Stomach smooth muscle (tissue), 2 donors: ENCODE measurements at regions not wholly inside any gene's neighbourhood (a gene's known extent, or its start where the extent isn't known, plus 50 kb on each side); places are given as distances from the start of the nearest gene placed in this dataset.
"Not testable (repeated sequence)": the region's sequence is repeated elsewhere in the genome, so short reads cannot be mapped to it uniquely, and the experiment has no call there.

ENCODE experiments used
- H3K27ac ChIP-seq: one replicate; pipeline ENCODE4 v1.7.0; 2013; ENCODE audit warnings: mild to moderate bottlenecking, low read length, inconsistent platforms
- H3K27me3 ChIP-seq, 2 donors: one replicate each; pipeline ENCODE4 v1.7.0; 2013; ENCODE audit warnings: low read length in 2 of 2; ENCODE audit not compliant: insufficient read depth in 2 of 2, control insufficient read depth in 1 of 2
- H3K36me3 ChIP-seq, 2 donors: one replicate each; pipeline ENCODE4 v1.7.0; 2013; ENCODE audit warnings: low read length in 2 of 2; ENCODE audit not compliant: control insufficient read depth in 2 of 2, insufficient read depth in 2 of 2
- H3K4me1 ChIP-seq: one replicate; pipeline ENCODE4 v1.7.0; 2013; ENCODE audit warnings: low read length; ENCODE audit not compliant: control insufficient read depth, insufficient read depth
- H3K4me3 ChIP-seq, 2 donors: one replicate each; pipeline ENCODE4 v1.7.0; 2013; ENCODE audit warnings: low read length in 2 of 2
- H3K9ac ChIP-seq, 2 donors: one replicate each; pipeline ENCODE4 v1.7.0; 2013; ENCODE audit warnings: low read length in 2 of 2, mild to moderate bottlenecking in 1 of 2
- H3K9me3 ChIP-seq, 2 donors: one replicate each; pipeline ENCODE4 v1.7.0; 2013; ENCODE audit warnings: low read length in 2 of 2; ENCODE audit not compliant: control insufficient read depth in 2 of 2
- donor health status: healthy.
- donor health status: Pancreatic carcinoma.

DNA sequence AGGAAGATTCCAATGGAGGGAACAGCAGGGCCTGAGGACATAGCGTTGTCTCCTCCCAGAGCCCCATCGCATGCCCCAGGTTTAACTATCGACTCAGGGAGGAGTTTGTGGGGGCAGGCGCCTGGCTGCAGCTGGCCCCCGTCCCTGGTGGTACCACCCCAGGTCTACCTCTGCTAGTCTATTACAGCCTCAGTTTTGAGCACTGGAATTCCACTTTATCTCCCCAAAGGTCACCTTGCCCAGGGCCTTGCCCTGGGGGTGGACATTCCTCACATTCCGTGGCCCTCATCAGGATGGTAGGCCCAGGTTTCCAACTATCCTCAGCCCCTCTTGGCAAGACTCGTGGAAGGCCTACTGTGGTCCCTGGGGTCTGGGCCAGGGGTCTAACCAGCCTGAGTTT lies 65.4 kb upstream of the SSBP3 start:
- no peaks in the 10 kb centered on the region for H3K9me3 ChIP-seq
- no peak overlapping the region for H3K9ac ChIP-seq
- no peak overlapping the region for H3K4me3 ChIP-seq
- H3K4me1 ChIP-seq: peaks cover 25% of the 10 kb centered on the region
- no peak overlapping the region for H3K27ac ChIP-seq
- H3K27me3 ChIP-seq: no peaks in the 10 kb centered on the region
- no peaks in the 10 kb centered on the region for H3K36me3 ChIP-seq

DNA sequence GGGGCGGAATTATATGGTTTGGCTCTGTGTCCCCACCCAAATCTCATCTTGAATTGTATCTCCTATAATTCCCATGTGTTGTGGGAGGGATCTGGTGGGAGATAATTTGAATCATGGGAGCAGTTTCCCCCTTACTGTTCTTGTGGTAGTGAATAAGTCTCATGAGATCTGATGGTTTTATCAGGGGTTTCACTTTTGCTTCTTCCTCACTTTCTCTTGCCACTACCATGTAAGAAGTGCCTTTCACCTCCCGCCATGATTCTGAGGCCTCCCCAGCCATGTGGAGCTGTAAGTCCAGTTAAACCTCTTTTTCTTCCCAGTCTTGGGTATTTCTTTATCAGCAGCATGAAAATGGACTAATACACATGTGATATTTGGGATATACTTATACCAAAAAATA lies 63.2 kb upstream of the SSBP3 start:
- H3K27ac ChIP-seq, H3K4me1 ChIP-seq, H3K27me3 ChIP-seq, H3K36me3 ChIP-seq, H3K9me3 ChIP-seq, H3K4me3 ChIP-seq, H3K9ac ChIP-seq: not testable (repeated sequence)

DNA sequence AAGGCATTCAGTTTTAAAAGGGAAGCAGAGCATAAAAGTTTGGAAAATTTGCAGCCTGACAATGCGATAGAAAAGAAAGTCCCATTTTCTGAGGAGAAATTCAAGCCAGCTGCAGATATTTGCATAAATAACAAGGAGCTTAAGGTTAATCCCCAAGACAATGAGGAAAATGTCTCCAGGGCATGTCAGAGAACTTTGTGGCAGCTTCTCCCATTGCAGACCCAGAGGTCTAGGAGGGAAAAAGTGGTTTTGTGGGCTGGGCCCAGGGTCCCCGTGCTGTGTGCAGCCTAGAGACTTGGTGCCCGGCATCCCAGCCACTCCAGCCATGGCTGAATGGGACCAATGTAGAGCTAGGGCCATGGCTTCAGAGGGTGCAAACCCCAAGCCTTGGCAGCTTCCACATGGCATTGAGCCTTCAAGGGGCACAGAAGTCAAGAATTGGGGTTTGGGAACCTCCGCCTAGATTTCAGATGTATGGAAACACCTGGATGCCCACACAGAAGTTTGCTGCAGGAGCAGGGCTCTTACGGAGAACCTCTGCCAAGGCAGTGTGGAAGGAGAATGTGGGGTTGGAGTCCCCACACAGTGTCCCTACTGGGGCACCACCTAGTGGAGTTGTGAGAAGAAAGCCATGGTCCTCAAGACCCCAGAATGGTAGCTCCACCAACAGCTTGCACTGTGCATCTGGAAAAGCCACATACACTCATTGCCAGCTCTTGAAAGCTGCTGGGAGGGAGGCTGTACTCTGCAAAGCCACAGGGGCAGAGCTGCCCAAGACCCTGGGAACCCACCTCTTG lies 62.3 kb upstream of the SSBP3 start:
- H3K27ac ChIP-seq, H3K36me3 ChIP-seq, H3K9ac ChIP-seq, H3K9me3 ChIP-seq, H3K4me3 ChIP-seq, H3K4me1 ChIP-seq, H3K27me3 ChIP-seq: not testable (repeated sequence)

DNA sequence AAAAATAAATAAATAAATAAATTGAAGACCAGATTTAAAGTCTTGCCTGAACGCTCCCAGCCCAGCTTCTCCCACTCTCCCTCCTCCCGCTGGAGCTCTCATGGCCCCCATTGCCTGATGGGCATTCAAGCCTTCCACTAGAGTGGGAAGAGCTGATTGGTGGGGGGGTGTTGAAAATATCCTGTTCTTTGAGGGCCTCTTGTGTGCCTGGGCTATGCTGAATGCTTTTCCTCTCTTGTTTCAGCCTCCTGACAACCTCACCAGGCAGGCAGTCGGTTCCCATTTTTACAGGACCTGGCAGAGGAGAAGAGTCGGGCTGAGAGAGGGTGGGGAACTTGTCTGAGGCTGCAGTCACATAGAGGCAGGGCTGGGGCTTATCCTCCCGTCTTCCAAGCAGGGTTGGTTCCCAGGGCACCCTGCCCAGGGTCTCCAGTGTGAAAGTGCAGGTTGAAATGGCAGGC lies 59.2 kb upstream of the SSBP3 start:
- H3K4me1 ChIP-seq: peaks cover 5% of the 10 kb centered on the region
- H3K9ac ChIP-seq: peak overlapping the region in 1 of 2 donors; percentile 15
- no peak overlapping the region for H3K27ac ChIP-seq
- no peak overlapping the region for H3K4me3 ChIP-seq
- no peaks in the 10 kb centered on the region for H3K27me3 ChIP-seq
- H3K9me3 ChIP-seq: no peaks in the 10 kb centered on the region
- H3K36me3 ChIP-seq: no peaks in the 10 kb centered on the region

DNA sequence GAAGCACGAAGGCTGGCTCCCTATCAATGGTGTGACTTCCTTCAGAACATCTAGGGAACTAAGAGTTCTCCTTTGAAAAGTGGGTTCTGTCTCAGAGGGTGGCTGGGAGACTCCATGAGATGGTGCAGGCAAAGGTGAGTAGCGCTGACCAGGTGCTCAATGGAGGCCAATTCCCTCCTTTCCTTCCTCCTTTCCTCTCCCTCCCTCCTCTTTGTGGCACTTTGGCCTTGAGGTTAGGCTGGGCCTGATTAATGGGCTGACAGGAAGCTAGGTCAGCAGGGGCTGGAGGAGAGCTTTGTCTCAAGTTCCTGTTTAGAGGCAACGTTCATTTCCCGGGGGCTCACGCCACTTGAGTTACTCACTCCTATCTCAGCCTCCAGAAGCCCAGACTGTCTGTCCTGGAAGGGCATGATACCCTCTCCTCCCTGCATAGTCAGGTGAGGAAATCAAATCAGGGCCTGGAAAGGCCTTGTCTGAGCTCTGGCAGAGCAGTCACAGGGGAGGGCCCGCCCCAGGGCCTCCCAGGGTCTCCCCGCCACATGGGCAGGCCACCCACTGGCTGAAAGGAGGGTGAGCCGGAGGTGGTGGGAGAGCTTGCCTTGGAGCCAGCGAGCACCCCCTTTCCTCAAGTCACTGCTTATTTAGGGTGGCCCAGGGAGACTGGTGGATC lies 58.4 kb upstream of the SSBP3 start:
- Histone ChIP-seq H3K9me3 (no peaks in the 10 kb centered on the region), H3K4me3 (no peak overlapping the region), H3K4me1 (peaks cover 5% of the 10 kb centered on the region), H3K27me3 (no peaks in the 10 kb centered on the region), H3K9ac (no peak overlapping the region), H3K36me3 (no peaks in the 10 kb centered on the region), H3K27ac (no peak overlapping the region)

DNA sequence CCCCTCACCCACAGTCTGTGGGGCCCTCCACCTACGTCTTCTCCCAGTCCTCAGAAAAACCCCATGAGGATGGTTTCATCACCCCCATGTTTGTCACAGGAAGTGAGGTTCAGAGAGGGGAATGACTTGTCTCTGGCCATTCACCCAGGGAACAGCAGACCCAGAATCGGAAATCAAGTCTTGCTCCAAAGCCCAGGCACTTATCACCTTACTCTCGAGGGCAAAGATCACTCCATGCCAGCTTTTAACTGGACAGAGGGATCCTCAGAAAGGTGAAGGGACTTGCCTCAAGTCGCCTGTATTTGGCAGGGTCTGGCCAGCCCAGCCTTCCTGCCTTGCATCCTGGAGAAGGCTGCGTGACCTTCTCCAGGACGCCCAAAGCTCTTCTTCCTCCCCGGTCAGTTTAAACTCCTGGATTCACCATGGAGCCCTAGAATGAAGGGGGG lies 57.9 kb upstream of the SSBP3 start:
- H3K9me3 ChIP-seq: no peaks in the 10 kb centered on the region
- H3K36me3 ChIP-seq: no peaks in the 10 kb centered on the region
- H3K27me3 ChIP-seq: no peaks in the 10 kb centered on the region
- H3K4me3 ChIP-seq: no peak overlapping the region
- no peak overlapping the region for H3K9ac ChIP-seq
- no peak overlapping the region for H3K27ac ChIP-seq
- H3K4me1 ChIP-seq: peaks cover 5% of the 10 kb centered on the region

DNA sequence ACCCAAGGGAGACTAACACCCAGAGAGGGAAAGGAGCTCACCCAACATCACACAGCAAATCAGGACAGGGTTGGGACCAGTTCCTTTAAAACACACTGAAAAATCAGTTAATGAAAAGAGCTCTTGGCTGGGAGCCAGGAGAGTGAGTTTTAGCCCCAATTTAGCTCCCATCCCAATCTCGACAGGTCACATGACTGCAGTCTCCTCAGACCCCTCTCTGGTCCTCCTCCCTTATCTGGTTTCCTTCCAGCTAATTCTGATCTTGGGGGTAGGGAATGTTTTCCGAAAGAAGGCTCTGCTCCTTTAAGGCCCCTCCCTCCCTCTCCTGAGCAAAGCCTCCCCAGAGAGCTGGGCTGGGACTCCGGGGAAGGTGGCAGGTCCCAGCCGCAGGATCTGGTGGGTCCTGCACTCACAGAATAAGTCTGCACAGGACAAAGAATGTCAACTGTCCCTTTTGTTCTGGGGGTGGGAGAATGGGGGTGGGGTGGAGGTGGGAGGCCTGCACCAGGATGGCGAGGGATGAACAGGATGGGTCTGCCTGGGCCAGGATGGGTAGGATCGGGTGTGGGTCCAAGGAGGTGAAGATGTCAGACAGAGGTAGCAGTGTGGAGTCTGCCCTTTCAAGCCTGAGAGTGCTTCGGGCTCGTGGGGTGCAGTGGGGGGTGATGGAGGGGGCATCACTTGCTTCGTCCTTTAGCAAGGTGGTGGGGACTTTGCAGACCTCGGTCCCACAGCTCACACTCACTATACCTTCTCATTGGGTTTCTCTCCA lies 57.3 kb upstream of the SSBP3 start:
- Histone ChIP-seq H3K27ac (no peak overlapping the region), H3K9ac (no peak overlapping the region), H3K27me3 (no peaks in the 10 kb centered on the region), H3K9me3 (no peaks in the 10 kb centered on the region), H3K36me3 (no peaks in the 10 kb centered on the region), H3K4me1 (peaks cover 5% of the 10 kb centered on the region), H3K4me3 (no peak overlapping the region)

DNA sequence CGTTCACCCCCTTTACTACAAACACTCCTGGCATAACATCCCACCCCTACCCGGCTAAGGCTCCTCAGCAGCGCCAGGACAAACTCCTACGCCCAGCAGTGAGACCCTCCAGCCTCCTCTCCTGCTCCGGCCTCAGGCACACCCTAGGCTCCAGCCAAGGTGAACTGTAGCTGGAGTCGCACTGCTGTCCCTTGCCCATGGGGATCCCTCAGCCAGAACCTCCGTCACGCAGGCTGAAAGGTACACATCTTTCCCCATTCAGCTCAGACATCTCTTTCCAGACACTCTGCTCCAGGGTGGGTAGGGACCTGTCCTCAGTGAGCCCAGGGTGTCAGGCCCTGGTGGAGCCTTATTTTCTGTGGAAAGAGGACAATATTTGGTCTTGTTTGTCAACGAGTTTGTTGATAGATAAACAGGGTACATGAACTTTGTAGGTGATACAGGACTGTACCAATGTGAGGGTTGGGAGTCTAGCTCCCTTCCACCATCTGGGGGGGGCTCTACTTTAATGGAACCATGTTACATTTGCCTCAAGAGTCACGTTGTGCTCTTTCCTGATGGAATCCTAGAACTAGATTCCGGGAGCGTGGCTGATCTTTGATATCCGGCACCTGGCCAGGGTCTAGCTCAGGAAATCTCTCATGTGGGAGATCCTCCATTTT lies 56.5 kb upstream of the SSBP3 start:
- no peaks in the 10 kb centered on the region for H3K36me3 ChIP-seq
- no peak overlapping the region for H3K27ac ChIP-seq
- H3K9me3 ChIP-seq: no peaks in the 10 kb centered on the region
- H3K9ac ChIP-seq: no peak overlapping the region
- H3K4me1 ChIP-seq: peaks cover 5% of the 10 kb centered on the region
- H3K4me3 ChIP-seq: no peak overlapping the region
- H3K27me3 ChIP-seq: no peaks in the 10 kb centered on the region

DNA sequence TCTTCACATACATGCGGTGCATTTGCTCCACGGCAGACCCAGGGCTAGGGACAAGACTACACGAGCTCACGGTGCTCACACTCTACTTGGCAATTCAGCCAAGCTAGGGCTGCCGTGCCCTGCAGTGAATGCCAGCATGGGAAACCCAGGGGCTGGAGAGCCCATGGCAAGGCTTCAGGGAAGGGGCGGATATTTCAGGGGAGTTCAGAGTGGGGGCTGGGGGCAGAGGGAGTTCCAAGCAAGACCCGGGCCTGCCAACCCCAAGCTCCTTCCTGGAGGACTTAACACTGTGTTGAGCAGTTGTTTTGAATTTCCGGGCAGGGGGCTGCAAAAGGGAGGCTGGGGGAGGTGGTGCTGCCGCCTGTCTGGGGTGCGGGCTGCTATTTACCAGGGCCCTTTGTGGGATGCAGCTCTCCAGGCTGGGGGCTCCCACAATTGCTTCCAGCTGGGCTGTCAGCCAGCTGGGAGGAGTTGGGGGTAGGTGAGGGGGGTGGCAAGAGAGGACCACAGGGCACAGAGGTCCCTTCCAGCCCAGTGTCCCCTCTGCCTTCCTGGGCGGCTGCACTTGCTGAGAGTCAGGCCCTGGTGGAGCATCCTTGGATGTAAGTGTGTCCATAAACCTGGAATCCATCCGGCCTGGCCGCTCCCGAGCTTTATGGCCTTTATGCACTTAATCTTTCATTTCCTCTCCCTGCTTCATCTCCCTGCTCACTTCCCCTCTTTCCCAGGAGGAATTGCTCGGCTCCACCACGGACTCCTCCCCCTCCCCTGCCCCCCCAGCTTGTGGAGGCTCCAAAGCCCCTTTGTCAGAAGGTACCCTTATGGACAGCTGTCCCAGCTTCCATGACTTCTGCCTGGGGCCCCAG lies 55.8 kb upstream of the SSBP3 start:
- Histone ChIP-seq H3K4me3 (no peak overlapping the region), H3K4me1 (peaks cover 5% of the 10 kb centered on the region), H3K27me3 (no peaks in the 10 kb centered on the region), H3K36me3 (no peaks in the 10 kb centered on the region), H3K27ac (no peak overlapping the region), H3K9ac (no peak overlapping the region), H3K9me3 (no peaks in the 10 kb centered on the region)
